HG02798 (cell line): ENCODE measurements at regions not wholly inside any gene's neighbourhood (a gene's known extent, or its start where the extent isn't known, plus 50 kb on each side); places are given as distances from the start of the nearest gene placed in this dataset.

Experiments used
- ATAC-seq: cut with Tn5 transposase; IDR thresholded peaks from one replicate; pipeline ENCODE4 v1.9.1; 2021; ENCODE audit warnings: mild to moderate bottlenecking; ENCODE audit not compliant: unreplicated experiment, poor library complexity

- no peak for ATAC-seq
Observed at GRCh38 chr6:80456724-80457438, 350.4 kb downstream of the BCKDHB start.

GRCh38 chr6:80454661-80455365 is 348.3 kb downstream of the BCKDHB start:
- no peak for ATAC-seq

GRCh38 chr6:80454197-80454596 is 347.7 kb downstream of the BCKDHB start:
- peak; percentile 65 for ATAC-seq

- no peak for ATAC-seq
Observed at GRCh38 chr6:80449726-80450125, 343.3 kb downstream of the BCKDHB start.

- ATAC-seq, result no peak
Observed at GRCh38 chr6:80446454-80447045, 340.1 kb downstream of the BCKDHB start.

- ATAC-seq, result no peak
Observed at GRCh38 chr6:80445751-80446150, 339.3 kb downstream of the BCKDHB start.

GRCh38 chr6:80442366-80442765 is 335.9 kb downstream of the BCKDHB start:
- ATAC-seq, result no peak

- no peak for ATAC-seq
Observed at GRCh38 chr6:80441131-80441530, 334.7 kb downstream of the BCKDHB start.

- ATAC-seq, result no peak
Observed at GRCh38 chr6:80440496-80441115, 334.1 kb downstream of the BCKDHB start.

GRCh38 chr6:80439721-80440470 is 333.4 kb downstream of the BCKDHB start:
- ATAC-seq, result no peak

- ATAC-seq, result no peak
Observed at GRCh38 chr6:80438772-80439171, 332.3 kb downstream of the BCKDHB start.

- no peak for ATAC-seq
Observed at GRCh38 chr6:80437801-80438200, 331.3 kb downstream of the BCKDHB start.

GRCh38 chr6:80437221-80437620 is 330.8 kb downstream of the BCKDHB start:
- ATAC-seq, result no peak

GRCh38 chr6:80436663-80437062 is 330.2 kb downstream of the BCKDHB start:
- no peak for ATAC-seq

- ATAC-seq, result no peak
Observed at GRCh38 chr6:80435457-80435856, 329.0 kb downstream of the BCKDHB start.

- no peak for ATAC-seq
Observed at GRCh38 chr6:80434691-80435350, 328.4 kb downstream of the BCKDHB start.

GRCh38 chr6:80433673-80434025 is 327.2 kb downstream of the BCKDHB start:
- no peak for ATAC-seq

- ATAC-seq, result no peak
Observed at GRCh38 chr6:80433010-80433672, 326.7 kb downstream of the BCKDHB start.

- no peak for ATAC-seq
Observed at GRCh38 chr6:80425089-80425823, 318.8 kb downstream of the BCKDHB start.
